Fibroblast of villous mesenchyme (primary cell): ENCODE measurements at regions not wholly inside any gene's neighbourhood (a gene's known extent, or its start where the extent isn't known, plus 50 kb on each side); places are given as distances from the start of the nearest gene placed in this dataset.
A peak's percentile ranks its signal among the peaks of the same experiment; 100 is the strongest.

Experiments used
- DNase-seq: peaks from one replicate; pipeline ENCODE4 v3.0.0-alpha.2; 2010; ENCODE audit warnings: low read depth
- H3K4me3 ChIP-seq: 2 replicates; pipeline ENCODE4 v1.5.1; 2011; ENCODE audit warnings: low read depth, mild to moderate bottlenecking, low read length
- CTCF ChIP-seq: IDR thresholded peaks from 2 replicates; pipeline ENCODE4 v1.5.1; 2012; ENCODE audit warnings: low read depth, mild to moderate bottlenecking, low read length; ENCODE audit not compliant: insufficient read depth

GRCh38 chr10:36280321-36280741, 638.2 kb upstream of the FZD8 start:
- H3K4me3 ChIP-seq: no peak overlapping the region
- peak; percentile 9 for DNase-seq
- no peak for TF ChIP-seq CTCF

- no peak for DNase-seq
- no peak for TF ChIP-seq CTCF
- no peak overlapping the region for H3K4me3 ChIP-seq
Measured at GRCh38 chr10:36278176-36278575, 636.1 kb upstream of the FZD8 start.

GRCh38 chr10:36277459-36277858, 635.4 kb upstream of the FZD8 start:
- H3K4me3 ChIP-seq: no peak overlapping the region
- no peak for DNase-seq
- TF ChIP-seq CTCF: no peak

- no peak overlapping the region for H3K4me3 ChIP-seq
- DNase-seq: peak; percentile 30
- TF ChIP-seq CTCF: no peak
Measured at GRCh38 chr10:36271627-36272340, 629.7 kb upstream of the FZD8 start.

- no peak for TF ChIP-seq CTCF
- no peak overlapping the region for H3K4me3 ChIP-seq
- no peak for DNase-seq
Measured at GRCh38 chr10:36269222-36269621, 627.1 kb upstream of the FZD8 start.

- DNase-seq: no peak
- no peak overlapping the region for H3K4me3 ChIP-seq
- no peak for TF ChIP-seq CTCF
Measured at GRCh38 chr10:36266923-36267322, 624.8 kb upstream of the FZD8 start.

- no peak for TF ChIP-seq CTCF
- no peak for DNase-seq
- no peak overlapping the region for H3K4me3 ChIP-seq
Measured at GRCh38 chr10:36265741-36266140, 623.6 kb upstream of the FZD8 start.
